ENCODE measurements at regions not wholly inside any gene's neighbourhood (a gene's known extent, or its start where the extent isn't known, plus 50 kb on each side); places are given as distances from the start of the nearest gene placed in this dataset.

- H4K20me1 ChIP-seq (ENCODE audit: insufficient read depth, low read length): no peaks in the 10 kb centered on the region
- H3K27me3 ChIP-seq (ENCODE audit: low read depth, low read length): no peaks in the 10 kb centered on the region
- no peaks in the 10 kb centered on the region for H3K79me2 ChIP-seq (ENCODE audit: low read length)
- H3K36me3 ChIP-seq (replicated peaks; ENCODE audit: low read depth, low read length): no peaks in the 10 kb centered on the region
- no peaks in the 10 kb centered on the region for H3K4me1 ChIP-seq (ENCODE audit: low read length)
- no peak overlapping the region for H3K4me2 ChIP-seq (ENCODE audit: low read length)
- H3K9me3 ChIP-seq (ENCODE audit: insufficient read depth, low read length): no peaks in the 10 kb centered on the region
- no peak overlapping the region for H3K9ac ChIP-seq (ENCODE audit: low read length)
- H3K4me3 ChIP-seq (ENCODE audit: low read length): no peak overlapping the region
- TF ChIP-seq, protein P1, sequence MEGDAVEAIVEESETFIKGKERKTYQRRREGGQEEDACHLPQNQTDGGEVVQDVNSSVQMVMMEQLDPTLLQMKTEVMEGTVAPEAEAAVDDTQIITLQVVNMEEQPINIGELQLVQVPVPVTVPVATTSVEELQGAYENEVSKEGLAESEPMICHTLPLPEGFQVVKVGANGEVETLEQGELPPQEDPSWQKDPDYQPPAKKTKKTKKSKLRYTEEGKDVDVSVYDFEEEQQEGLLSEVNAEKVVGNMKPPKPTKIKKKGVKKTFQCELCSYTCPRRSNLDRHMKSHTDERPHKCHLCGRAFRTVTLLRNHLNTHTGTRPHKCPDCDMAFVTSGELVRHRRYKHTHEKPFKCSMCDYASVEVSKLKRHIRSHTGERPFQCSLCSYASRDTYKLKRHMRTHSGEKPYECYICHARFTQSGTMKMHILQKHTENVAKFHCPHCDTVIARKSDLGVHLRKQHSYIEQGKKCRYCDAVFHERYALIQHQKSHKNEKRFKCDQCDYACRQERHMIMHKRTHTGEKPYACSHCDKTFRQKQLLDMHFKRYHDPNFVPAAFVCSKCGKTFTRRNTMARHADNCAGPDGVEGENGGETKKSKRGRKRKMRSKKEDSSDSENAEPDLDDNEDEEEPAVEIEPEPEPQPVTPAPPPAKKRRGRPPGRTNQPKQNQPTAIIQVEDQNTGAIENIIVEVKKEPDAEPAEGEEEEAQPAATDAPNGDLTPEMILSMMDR (IDR thresholded peaks at IDR 0.05; ENCODE audit: low read depth, low read length): no peak
- no peak for TF ChIP-seq EZH2phosphoT487 (IDR thresholded peaks at IDR 0.05; ENCODE audit: low read depth)
- H3K27ac ChIP-seq (ENCODE audit: low read length): no peak overlapping the region
- H2AFZ ChIP-seq (ENCODE audit: low read depth, low read length): no peak overlapping the region
Observed at GRCh38 chr10:129033340-129033739, 433.7 kb upstream of the MGMT start.

DNA sequence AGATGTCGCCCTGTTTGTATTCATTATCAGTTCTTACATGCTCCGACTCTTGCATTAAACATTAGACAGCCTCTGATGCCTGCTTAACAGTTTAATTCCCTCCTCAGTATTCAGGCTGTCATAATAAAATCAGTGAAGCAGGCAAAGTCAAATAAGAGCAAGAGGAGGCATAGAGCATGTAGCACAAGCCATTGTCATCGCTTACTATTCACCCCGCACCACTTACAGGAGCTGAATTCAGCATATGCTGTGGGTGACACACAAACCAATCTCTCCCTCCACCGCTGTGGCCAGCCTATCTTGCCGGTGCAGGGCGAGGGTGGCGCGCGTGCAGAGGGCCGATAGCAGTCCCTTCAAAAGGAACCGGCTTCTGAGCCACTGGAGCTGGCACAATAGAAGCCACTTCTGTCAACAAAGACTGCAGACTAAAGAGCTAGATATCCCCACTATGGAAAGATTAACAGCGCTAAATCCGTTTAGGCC is 433.2 kb upstream of the MGMT start:
- no peak overlapping the region for H3K4me2 ChIP-seq (ENCODE audit: low read length)
- H3K36me3 ChIP-seq (replicated peaks; ENCODE audit: low read depth, low read length): no peaks in the 10 kb centered on the region
- no peaks in the 10 kb centered on the region for H3K4me1 ChIP-seq (ENCODE audit: low read length)
- H3K4me3 ChIP-seq (ENCODE audit: low read length): no peak overlapping the region
- TF ChIP-seq, protein P1 (IDR thresholded peaks at IDR 0.05; ENCODE audit: low read depth, low read length): no peak
- TF ChIP-seq EZH2phosphoT487 (IDR thresholded peaks at IDR 0.05; ENCODE audit: low read depth): no peak
- H4K20me1 ChIP-seq (ENCODE audit: insufficient read depth, low read length): no peaks in the 10 kb centered on the region
- H3K9me3 ChIP-seq (ENCODE audit: insufficient read depth, low read length): no peaks in the 10 kb centered on the region
- H3K79me2 ChIP-seq (ENCODE audit: low read length): no peaks in the 10 kb centered on the region
- H3K27ac ChIP-seq (ENCODE audit: low read length): no peak overlapping the region
- no peak overlapping the region for H2AFZ ChIP-seq (ENCODE audit: low read depth, low read length)
- H3K27me3 ChIP-seq (ENCODE audit: low read depth, low read length): no peaks in the 10 kb centered on the region
- H3K9ac ChIP-seq (ENCODE audit: low read length): no peak overlapping the region

DNA sequence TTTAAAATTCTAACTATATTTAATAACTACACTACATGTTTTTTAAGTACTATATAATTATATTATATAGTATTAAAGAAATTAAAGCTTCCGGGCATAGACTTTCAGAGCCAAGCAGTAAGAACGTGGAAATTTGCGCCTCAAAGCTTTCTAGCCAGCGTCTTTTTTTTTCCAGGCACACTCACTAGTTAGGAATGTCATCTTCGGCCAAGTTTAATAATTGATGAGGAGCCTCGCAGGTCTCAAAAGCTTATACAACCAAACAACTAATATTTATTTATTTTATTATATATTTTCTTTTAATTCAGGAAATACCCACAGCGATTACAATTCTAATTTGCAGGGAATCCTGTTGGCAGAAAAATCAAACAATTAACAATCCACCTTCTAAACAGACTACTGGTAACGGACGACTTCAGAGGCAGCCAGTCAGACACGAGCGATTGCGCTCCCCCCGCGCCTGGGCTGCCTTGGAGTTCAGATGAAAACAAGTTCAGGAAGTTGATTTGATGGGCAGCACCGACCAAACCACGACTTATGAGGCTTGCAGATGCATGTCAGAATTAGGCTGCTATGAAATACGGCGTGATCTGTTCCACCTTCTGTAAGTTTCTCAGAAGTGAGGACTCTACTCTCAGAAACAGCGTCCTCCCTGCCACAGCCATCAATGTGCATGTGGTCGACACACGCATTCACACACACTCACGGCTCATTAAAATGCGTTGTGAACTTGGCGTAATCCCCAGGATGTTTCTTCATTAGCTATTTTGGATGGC is 431.8 kb upstream of the MGMT start:
- H3K79me2 ChIP-seq (ENCODE audit: low read length): no peaks in the 10 kb centered on the region
- H3K9me3 ChIP-seq (ENCODE audit: insufficient read depth, low read length): no peaks in the 10 kb centered on the region
- H4K20me1 ChIP-seq (ENCODE audit: insufficient read depth, low read length): no peaks in the 10 kb centered on the region
- H3K9ac ChIP-seq (ENCODE audit: low read length): no peak overlapping the region
- no peaks in the 10 kb centered on the region for H3K4me1 ChIP-seq (ENCODE audit: low read length)
- no peak overlapping the region for H2AFZ ChIP-seq (ENCODE audit: low read depth, low read length)
- TF ChIP-seq, protein P1 (IDR thresholded peaks at IDR 0.05; ENCODE audit: low read depth, low read length): no peak
- no peak for TF ChIP-seq EZH2phosphoT487 (IDR thresholded peaks at IDR 0.05; ENCODE audit: low read depth)
- no peak overlapping the region for H3K27ac ChIP-seq (ENCODE audit: low read length)
- H3K36me3 ChIP-seq (replicated peaks; ENCODE audit: low read depth, low read length): no peaks in the 10 kb centered on the region
- H3K4me2 ChIP-seq (ENCODE audit: low read length): no peak overlapping the region
- H3K27me3 ChIP-seq (ENCODE audit: low read depth, low read length): no peaks in the 10 kb centered on the region
- H3K4me3 ChIP-seq (ENCODE audit: low read length): no peak overlapping the region

GRCh38 chr10:129038522-129038921 is 428.5 kb upstream of the MGMT start:
- no peaks in the 10 kb centered on the region for H3K79me2 ChIP-seq (ENCODE audit: low read length)
- no peak for TF ChIP-seq EZH2phosphoT487 (IDR thresholded peaks at IDR 0.05; ENCODE audit: low read depth)
- TF ChIP-seq, protein P1 (IDR thresholded peaks at IDR 0.05; ENCODE audit: low read depth, low read length): no peak
- H3K4me1 ChIP-seq (ENCODE audit: low read length): no peaks in the 10 kb centered on the region
- H3K4me2 ChIP-seq (ENCODE audit: low read length): no peak overlapping the region
- no peaks in the 10 kb centered on the region for H3K27me3 ChIP-seq (ENCODE audit: low read depth, low read length)
- H3K36me3 ChIP-seq (replicated peaks; ENCODE audit: low read depth, low read length): no peaks in the 10 kb centered on the region
- H4K20me1 ChIP-seq (ENCODE audit: insufficient read depth, low read length): no peaks in the 10 kb centered on the region
- H3K9ac ChIP-seq (ENCODE audit: low read length): no peak overlapping the region
- H2AFZ ChIP-seq (ENCODE audit: low read depth, low read length): no peak overlapping the region
- no peak overlapping the region for H3K4me3 ChIP-seq (ENCODE audit: low read length)
- H3K9me3 ChIP-seq (ENCODE audit: insufficient read depth, low read length): no peaks in the 10 kb centered on the region
- H3K27ac ChIP-seq (ENCODE audit: low read length): no peak overlapping the region

All from OCI-LY3 (cell line).